ENCODE measurements at regions not wholly inside any gene's neighbourhood (a gene's known extent, or its start where the extent isn't known, plus 50 kb on each side); places are given as distances from the start of the nearest gene placed in this dataset.
"Not testable (repeated sequence)": the region's sequence is repeated elsewhere in the genome, so short reads cannot be mapped to it uniquely, and the experiment has no call there.

GRCh38 chr21:20875742-20876141, 122.5 kb upstream of the NCAM2 start:
- no peak for DNase-seq

- no peak for DNase-seq
Measured at GRCh38 chr21:20877976-20878375, 120.2 kb upstream of the NCAM2 start.

GRCh38 chr21:20882462-20883407, 115.5 kb upstream of the NCAM2 start:
- DNase-seq: peak; percentile 10

- DNase-seq: no peak
Measured at GRCh38 chr21:20883408-20883800, 114.8 kb upstream of the NCAM2 start.

- DNase-seq: no peak
Measured at GRCh38 chr21:20902511-20902910, 95.7 kb upstream of the NCAM2 start.

GRCh38 chr21:20902998-20903397, 95.2 kb upstream of the NCAM2 start:
- DNase-seq: no peak

GRCh38 chr21:20927555-20927954, 70.7 kb upstream of the NCAM2 start:
- DNase-seq: not testable (repeated sequence)

- DNase-seq: no peak
Measured at GRCh38 chr21:20942523-20942922, 55.7 kb upstream of the NCAM2 start.

GRCh38 chr21:20943561-20943997, 54.6 kb upstream of the NCAM2 start:
- no peak for DNase-seq

- DNase-seq: no peak
Measured at GRCh38 chr21:20944139-20944538, 54.1 kb upstream of the NCAM2 start.

- no peak for DNase-seq
Measured at GRCh38 chr21:20946701-20947100, 51.5 kb upstream of the NCAM2 start.

Measured in dermis blood vessel endothelial cell (primary cell).